ENCODE measurements at regions not wholly inside any gene's neighbourhood (a gene's known extent, or its start where the extent isn't known, plus 50 kb on each side); places are given as distances from the start of the nearest gene placed in this dataset.
"Not testable (repeated sequence)": the region's sequence is repeated elsewhere in the genome, so short reads cannot be mapped to it uniquely, and the experiment has no call there.

DNA sequence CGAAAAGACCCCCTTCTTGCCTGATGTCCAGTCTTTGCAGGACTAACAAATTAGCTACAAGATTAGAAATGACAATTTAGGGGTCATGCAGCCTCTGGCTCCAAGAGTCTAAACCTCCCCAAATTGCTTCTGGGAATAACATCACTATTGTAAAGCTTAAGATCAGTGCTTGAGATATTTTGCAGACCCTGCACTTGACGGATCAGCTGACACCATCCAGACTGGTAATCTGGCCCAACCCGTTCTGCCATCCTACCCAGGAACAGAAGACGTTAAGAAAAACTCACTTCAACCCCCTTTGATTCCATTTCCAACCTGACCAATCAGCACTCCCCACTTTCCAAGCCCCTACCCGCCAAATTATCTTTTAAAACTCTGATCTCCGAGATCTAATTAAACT lies 236.7 kb upstream of the KRR1 start:
- FAIRE-seq = no peak

GRCh38 chr12:75747572-75748021 lies 236.2 kb upstream of the KRR1 start:
- FAIRE-seq (no peak), DNase-seq (ENCODE audit: extremely low spot score, insufficient read length, low read depth) (no peak)

More for the DNA sequence above, 236.7 kb upstream of the KRR1 start:
- DNase-seq (ENCODE audit: extremely low spot score, insufficient read length, low read depth) = no peak

- FAIRE-seq = no peak
- no peak for DNase-seq (ENCODE audit: extremely low spot score, insufficient read length, low read depth)
These were observed 235.2 kb upstream of the KRR1 start for GRCh38 chr12:75746621-75747020.

- FAIRE-seq = no peak
- no peak for DNase-seq (ENCODE audit: extremely low spot score, insufficient read length, low read depth)
These were observed 233.3 kb upstream of the KRR1 start for GRCh38 chr12:75744607-75745256.

DNA sequence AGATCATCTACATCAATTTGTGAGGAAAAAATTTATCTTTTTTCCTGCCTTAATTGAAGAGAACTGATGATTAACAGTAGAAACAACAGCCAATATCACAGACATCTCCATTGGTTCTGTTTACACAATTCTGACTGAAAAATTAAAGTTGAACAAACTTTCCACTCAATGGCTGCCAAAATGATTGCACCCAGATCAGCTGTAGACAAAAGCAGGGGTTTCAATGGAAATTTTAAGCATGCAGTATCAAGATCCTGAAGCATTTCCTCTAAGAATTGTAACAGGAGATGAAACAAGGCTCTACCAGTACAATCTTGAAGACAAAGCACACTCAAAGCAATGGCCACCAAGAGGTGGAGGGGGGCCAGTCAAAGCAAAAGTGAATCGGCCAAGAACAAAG lies 231.6 kb upstream of the KRR1 start:
- FAIRE-seq (no peak), DNase-seq (ENCODE audit: extremely low spot score, insufficient read length, low read depth) (no peak)

DNA sequence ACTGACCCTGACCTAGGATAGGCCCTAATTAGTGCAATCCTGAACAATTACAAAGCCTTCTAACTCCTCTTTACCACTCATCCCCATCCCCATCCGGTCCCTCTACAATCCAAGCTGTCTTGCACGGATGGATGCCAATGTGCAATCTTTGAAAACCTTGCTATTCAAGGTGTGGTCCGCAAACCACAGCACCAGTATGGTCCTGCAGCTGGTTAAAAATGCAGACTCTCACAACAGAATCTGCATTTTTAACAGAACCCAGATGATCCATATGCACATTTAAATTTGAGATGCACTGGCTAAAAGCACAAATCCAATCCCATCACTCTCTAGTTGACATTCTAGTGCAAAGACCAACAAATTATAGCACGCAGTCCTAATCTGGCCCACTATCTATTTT lies 230.6 kb upstream of the KRR1 start:
- FAIRE-seq = no peak
- no peak for DNase-seq (ENCODE audit: extremely low spot score, insufficient read length, low read depth)

DNA sequence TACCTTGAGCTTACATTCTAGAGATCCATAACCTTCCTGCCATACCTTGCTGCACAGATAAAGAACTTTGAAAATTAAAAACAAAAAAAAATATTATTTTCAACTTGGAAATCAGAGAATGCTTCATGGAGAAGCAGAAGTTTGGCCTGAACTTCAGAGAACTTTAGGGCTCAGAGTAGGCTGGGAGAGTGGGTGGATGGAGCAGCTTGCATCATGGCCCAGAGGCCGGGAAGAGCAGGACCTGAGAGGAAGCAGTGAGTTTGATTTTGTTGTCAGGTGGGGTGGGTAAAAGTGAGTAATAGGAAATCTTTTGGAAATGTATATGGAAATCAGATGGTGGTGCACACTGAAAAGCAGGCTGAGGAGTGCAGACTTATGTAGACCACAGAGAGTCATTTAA lies 228.5 kb upstream of the KRR1 start:
- FAIRE-seq = no peak
- no peak for DNase-seq (ENCODE audit: extremely low spot score, insufficient read length, low read depth)

DNA sequence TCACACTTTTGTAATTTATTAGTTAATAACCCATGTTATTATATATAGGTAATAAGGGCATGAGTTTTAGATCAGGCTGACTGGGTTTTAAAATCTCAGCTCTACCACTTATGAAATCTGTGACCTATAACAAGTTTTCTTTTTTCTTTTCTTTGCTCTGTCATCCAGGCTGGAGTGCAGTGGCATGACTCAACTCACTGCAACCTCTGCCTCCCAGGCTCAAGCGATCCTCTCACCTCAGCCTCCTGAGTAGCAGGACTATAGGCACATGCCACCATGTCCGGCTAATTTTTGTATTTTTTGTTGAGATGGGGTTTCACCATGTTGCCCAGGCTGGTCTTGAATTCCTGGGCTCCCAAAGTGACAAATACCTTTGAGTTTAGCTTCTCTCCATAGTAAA lies 227.7 kb upstream of the KRR1 start:
- not testable (repeated sequence) for DNase-seq (ENCODE audit: extremely low spot score, insufficient read length, low read depth); FAIRE-seq

DNA sequence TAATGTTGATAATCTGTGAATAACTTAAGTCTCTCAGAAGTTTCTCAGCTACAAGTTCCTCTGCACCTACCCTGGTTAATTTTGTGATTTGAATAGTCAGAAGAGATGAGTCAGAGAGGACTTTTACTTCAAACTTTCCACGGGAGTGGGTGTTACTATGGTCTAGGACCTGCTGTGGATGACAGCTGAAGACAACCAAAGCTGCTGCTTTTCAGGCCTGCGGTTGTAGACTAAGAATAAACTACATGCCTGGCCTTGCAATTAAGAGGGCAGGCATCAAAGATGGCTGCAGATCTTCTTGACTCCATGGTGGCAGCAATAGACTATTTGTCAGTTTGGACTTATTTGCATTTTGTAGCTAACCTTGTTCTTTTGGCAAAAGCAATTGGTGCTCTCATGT lies 227.1 kb upstream of the KRR1 start:
- no peak for FAIRE-seq
- peak; percentile 11 for DNase-seq (ENCODE audit: extremely low spot score, insufficient read length, low read depth)

DNA sequence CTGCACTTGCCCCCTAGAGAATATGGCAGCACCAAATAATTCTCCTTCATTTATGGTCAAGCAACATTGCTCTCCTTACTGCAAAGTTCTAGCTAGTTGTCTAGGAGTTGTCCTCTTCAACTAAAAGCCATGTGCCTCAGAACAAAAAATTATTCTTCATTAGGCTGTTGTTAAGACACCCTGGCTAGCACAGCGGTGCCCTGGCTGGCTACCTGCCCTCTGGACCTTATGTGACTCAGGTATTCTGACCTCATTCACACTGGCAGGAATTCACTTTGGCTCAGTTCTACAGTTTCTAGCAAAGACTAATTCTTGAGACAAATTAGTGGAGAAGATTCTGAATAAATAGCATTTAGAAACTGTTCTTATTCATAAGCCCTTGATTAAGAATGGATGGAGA lies 224.4 kb upstream of the KRR1 start:
- FAIRE-seq = no peak
- DNase-seq (ENCODE audit: extremely low spot score, insufficient read length, low read depth) = no peak

DNA sequence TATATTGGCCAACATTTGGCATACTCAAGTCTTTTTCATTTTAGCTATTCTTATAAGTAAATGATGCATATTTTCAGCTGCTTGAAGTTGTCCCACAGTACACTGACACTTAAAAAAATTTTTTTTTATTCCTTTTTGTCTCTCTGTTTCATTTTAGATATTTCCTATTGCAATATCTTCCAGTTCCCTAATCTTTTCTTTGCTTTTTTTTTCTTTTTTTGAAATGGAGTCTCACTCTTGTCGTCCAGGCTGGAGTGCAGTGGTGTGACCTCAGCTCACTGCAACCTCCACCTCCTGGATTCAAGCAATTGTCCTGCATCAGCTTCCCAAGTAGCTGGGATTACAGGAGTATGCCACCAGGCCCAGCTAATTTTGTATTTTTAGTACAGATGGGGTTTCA lies 217.4 kb upstream of the KRR1 start:
- DNase-seq (ENCODE audit: extremely low spot score, insufficient read length, low read depth) (no peak), FAIRE-seq (no peak)

DNA sequence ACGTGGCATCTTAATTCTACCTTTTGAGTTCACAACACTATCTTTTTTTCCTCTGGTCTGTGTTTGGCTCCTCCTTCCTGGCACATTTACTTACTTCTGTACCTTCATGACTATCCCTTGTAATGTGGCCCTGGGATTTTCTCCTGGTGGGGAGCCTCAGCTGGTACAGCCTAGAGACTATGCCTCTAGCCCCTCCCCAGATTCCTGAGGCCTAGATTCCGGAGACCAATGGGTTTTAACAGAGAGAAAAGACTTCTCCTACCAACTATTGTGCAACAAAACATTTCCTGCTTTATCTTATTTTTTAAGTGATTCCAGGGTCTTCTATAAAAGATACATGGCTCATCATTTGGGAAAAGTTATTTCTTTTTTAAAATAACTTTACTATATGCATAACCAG lies 216.2 kb upstream of the KRR1 start:
- FAIRE-seq (no peak), DNase-seq (ENCODE audit: extremely low spot score, insufficient read length, low read depth) (no peak)

DNA sequence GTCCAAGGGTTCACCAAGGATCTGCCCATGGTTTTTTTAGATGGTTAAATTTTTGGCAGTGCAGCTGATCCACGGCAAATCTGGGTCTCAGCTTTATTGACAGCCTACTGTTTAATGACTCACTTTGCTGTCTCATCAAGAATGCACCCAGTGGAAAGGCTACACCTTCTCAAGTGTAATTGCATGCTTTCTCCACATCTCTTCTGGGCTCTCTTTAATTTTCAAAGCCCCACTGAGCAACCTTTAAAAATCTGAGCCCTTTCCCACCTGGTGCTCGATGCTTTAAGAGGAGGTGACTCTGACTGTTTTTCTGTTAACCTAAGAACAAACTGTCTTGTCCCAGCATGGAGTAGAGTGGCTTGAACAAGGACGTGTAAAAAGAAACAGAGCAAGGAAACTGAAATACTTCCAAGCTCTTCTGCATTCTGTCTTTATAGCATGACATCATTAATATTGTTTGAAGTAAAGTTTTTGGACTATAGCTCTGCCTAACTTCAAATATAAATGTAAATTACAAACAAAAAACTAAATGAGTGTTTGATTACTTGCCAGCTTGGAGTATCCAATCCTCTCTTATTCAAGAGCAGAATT lies 214.2 kb upstream of the KRR1 start:
- no peak for FAIRE-seq

GRCh38 chr12:75724928-75725312 lies 213.5 kb upstream of the KRR1 start:
- no peak for DNase-seq (ENCODE audit: extremely low spot score, insufficient read length, low read depth)
- FAIRE-seq = no peak

More for the DNA sequence above, 214.2 kb upstream of the KRR1 start:
- DNase-seq (ENCODE audit: extremely low spot score, insufficient read length, low read depth) = no peak

GRCh38 chr12:75724307-75724927 lies 213.0 kb upstream of the KRR1 start:
- no peak for DNase-seq (ENCODE audit: extremely low spot score, insufficient read length, low read depth)
- no peak for FAIRE-seq

- FAIRE-seq = peak; percentile 60
- peak; percentile 8 for DNase-seq (ENCODE audit: extremely low spot score, insufficient read length, low read depth)
These were observed 211.3 kb upstream of the KRR1 start for GRCh38 chr12:75722714-75723200.

GRCh38 chr12:75721796-75722195 lies 210.4 kb upstream of the KRR1 start:
- FAIRE-seq (no peak), DNase-seq (ENCODE audit: extremely low spot score, insufficient read length, low read depth) (no peak)

DNA sequence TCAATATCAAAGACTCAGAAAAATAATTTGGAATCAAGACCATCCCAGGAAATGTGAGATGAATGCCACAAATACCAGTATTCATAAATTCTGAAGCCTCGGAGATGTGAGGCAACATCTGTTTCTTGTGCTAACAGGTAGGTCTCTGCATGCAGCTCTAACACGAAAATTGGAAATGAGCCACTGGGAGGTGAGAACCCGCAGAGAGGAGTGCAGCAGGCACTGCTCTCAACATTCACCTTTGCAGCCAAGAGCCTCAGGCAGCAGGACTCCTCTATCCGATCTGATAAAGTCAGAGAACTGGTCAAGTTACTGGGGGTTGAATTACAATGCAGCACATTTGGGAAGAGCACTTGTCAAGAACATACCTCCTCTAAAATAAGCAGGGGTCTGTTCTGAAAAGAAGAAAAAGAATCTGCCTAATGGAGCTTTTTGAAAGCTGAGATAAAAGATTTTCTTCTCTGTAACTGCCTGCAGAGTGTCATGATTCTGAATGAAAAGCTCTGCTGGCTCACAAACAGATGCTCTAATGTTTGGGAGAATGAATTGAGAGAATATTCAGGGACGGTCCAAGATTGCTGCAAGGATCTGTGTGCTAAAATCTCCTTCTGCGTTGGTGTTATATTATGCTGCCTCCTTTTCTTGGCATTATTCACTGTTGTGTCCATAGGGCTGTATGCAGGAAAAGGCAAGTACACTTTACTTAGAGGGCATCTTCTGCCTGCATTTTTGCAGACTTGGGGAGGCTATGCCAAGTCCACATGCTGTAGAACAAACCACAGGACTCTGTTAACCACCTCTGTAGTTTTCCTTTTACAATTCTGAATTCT lies 209.6 kb upstream of the KRR1 start:
- FAIRE-seq (no peak), DNase-seq (ENCODE audit: extremely low spot score, insufficient read length, low read depth) (no peak)

DNA sequence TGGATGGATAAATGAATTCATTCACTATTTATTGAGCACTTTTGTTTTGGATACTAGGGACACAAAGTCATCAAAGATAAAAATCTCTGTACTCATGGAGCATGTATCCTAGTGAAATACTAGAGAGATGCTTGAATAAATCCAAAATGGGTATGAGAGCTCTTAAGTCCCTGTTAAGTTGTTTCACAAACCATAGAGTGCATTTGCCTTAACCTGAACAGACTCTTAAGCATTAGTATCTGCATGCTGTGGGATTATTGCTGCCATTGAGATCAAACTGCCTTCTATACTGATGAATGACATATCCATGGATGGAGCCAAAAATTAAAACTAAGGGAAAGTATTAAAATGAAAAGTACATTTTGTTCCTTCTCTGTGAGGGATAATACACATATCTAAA lies 206.5 kb upstream of the KRR1 start:
- FAIRE-seq = no peak
- no peak for DNase-seq (ENCODE audit: extremely low spot score, insufficient read length, low read depth)

DNA sequence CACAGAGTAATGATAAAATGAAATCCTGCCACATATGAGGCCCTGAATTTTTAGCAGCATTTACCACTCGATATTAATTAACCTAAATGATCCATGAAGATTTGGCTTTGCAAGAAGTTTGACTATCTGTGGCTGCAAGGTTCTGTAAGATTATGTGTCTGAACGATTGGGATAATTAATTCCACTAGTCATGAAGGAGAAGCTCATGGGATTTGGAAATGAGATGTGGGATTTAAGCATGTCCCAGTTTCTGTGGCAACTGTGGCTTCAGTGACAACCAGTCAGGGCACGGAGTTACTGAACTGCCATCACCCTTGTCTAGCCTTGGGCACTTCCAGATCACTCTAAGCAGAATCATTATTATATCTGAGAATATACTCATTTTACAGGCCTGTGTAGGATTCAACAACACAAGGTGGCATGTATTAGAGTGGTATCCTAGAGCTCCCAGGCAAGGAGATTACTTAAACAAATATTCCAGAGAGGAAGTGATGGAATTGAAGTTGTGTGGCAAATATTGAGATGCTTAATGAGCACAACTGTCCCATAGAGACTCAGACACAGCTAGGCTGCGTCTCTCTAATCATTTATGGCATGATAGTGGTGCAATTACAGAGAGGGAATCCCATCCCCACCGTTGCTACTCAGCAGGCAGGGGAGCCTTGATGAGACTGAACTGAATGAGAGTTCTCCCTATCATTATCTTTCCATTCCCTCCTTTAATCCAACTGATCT lies 205.0 kb upstream of the KRR1 start:
- FAIRE-seq (no peak), DNase-seq (ENCODE audit: extremely low spot score, insufficient read length, low read depth) (no peak)

All from GM18507 (cell line).